ENCODE measurements at regions not wholly inside any gene's neighbourhood (a gene's known extent, or its start where the extent isn't known, plus 50 kb on each side); places are given as distances from the start of the nearest gene placed in this dataset.
"Not testable (repeated sequence)": the region's sequence is repeated elsewhere in the genome, so short reads cannot be mapped to it uniquely, and the experiment has no call there.

- Histone ChIP-seq H3K36me3 (ENCODE audit: control insufficient read depth, insufficient read depth, low read length) (no peaks in the 10 kb centered on the region), H3K9me3 (ENCODE audit: control insufficient read depth, low read length) (no peaks in the 10 kb centered on the region), H3K4me3 (ENCODE audit: extremely low read depth, insufficient read depth, low read length, poor library complexity, severe bottlenecking) (no peak overlapping the region), H3K27ac (ENCODE audit: low read depth, low read length, severe bottlenecking) (peak overlapping the region; percentile 93), H3K4me1 (ENCODE audit: control insufficient read depth, insufficient read depth, low read length, poor library complexity, severe bottlenecking) (peaks cover 23% of the 10 kb centered on the region)
- 100% methylated on average over 2 of the region's 3 CpGs; no CpG with 5 or more reads in 1 of the 2 experiments for WGBS, 2 experiments (ENCODE audit: insufficient coverage in 2 of 2)
Measured at GRCh38 chr5:125485771-125486170, 739.3 kb upstream of the ZNF608 start.

DNA sequence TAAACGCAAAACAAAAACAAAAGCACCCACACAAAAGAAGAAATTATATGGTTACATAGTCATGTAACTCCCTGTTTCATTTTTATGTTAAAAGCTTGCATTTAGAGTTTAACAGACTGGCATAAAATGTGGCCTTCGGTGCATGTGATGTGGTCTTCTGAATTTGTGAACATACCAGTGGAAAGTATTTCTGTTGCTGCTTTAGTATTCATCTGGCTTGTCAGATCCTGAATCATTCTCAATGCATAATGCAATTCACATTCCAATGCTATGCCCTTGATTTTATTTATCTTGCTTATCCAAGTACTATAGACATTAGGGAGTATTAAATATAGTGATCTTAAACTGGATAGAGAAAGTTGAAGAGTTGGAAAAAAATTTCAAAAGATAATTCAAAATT, 740.2 kb upstream of the ZNF608 start:
- Histone ChIP-seq H3K4me1 (ENCODE audit: control insufficient read depth, insufficient read depth, low read length, poor library complexity, severe bottlenecking) (peaks cover 23% of the 10 kb centered on the region), H3K4me3 (ENCODE audit: extremely low read depth, insufficient read depth, low read length, poor library complexity, severe bottlenecking) (no peak overlapping the region), H3K36me3 (ENCODE audit: control insufficient read depth, insufficient read depth, low read length) (no peaks in the 10 kb centered on the region), H3K9me3 (ENCODE audit: control insufficient read depth, low read length) (no peaks in the 10 kb centered on the region), H3K27ac (ENCODE audit: low read depth, low read length, severe bottlenecking) (peak overlapping the region; percentile 93)
- WGBS, 2 experiments (ENCODE audit: insufficient coverage in 2 of 2) = no CpG with 5 or more reads among the region's 2 CpGs

GRCh38 chr5:125487231-125487630, 740.8 kb upstream of the ZNF608 start:
- H3K9me3 ChIP-seq (ENCODE audit: control insufficient read depth, low read length) = no peaks in the 10 kb centered on the region
- H3K4me3 ChIP-seq (ENCODE audit: extremely low read depth, insufficient read depth, low read length, poor library complexity, severe bottlenecking) = no peak overlapping the region
- H3K4me1 ChIP-seq (ENCODE audit: control insufficient read depth, insufficient read depth, low read length, poor library complexity, severe bottlenecking) = peaks cover 23% of the 10 kb centered on the region
- H3K36me3 ChIP-seq (ENCODE audit: control insufficient read depth, insufficient read depth, low read length) = no peaks in the 10 kb centered on the region
- H3K27ac ChIP-seq (ENCODE audit: low read depth, low read length, severe bottlenecking) = peak overlapping the region; percentile 93
- 92 to 100% methylated on average over 1 to 2 of the region's 3 CpGs for WGBS, 2 experiments (ENCODE audit: insufficient coverage in 2 of 2)

GRCh38 chr5:125487652-125488051, 741.2 kb upstream of the ZNF608 start:
- not testable (repeated sequence) for H3K9me3 ChIP-seq (ENCODE audit: control insufficient read depth, low read length); H3K36me3 ChIP-seq (ENCODE audit: control insufficient read depth, insufficient read depth, low read length); H3K4me3 ChIP-seq (ENCODE audit: extremely low read depth, insufficient read depth, low read length, poor library complexity, severe bottlenecking); H3K27ac ChIP-seq (ENCODE audit: low read depth, low read length, severe bottlenecking)
- H3K4me1 ChIP-seq (ENCODE audit: control insufficient read depth, insufficient read depth, low read length, poor library complexity, severe bottlenecking) = peaks cover 23% of the 10 kb centered on the region
- no CpG with 5 or more reads among the region's 4 CpGs for WGBS, 2 experiments (ENCODE audit: insufficient coverage in 2 of 2)

- Histone ChIP-seq H3K27ac (ENCODE audit: low read depth, low read length, severe bottlenecking) (no peak overlapping the region), H3K4me3 (ENCODE audit: extremely low read depth, insufficient read depth, low read length, poor library complexity, severe bottlenecking) (no peak overlapping the region), H3K9me3 (ENCODE audit: control insufficient read depth, low read length) (peaks cover 4% of the 10 kb centered on the region), H3K36me3 (ENCODE audit: control insufficient read depth, insufficient read depth, low read length) (no peaks in the 10 kb centered on the region), H3K4me1 (ENCODE audit: control insufficient read depth, insufficient read depth, low read length, poor library complexity, severe bottlenecking) (peaks cover 19% of the 10 kb centered on the region)
- no CpG with 5 or more reads among the region's 2 CpGs for WGBS, 2 experiments (ENCODE audit: insufficient coverage in 2 of 2)
Measured at GRCh38 chr5:125489146-125489545, 742.7 kb upstream of the ZNF608 start.

DNA sequence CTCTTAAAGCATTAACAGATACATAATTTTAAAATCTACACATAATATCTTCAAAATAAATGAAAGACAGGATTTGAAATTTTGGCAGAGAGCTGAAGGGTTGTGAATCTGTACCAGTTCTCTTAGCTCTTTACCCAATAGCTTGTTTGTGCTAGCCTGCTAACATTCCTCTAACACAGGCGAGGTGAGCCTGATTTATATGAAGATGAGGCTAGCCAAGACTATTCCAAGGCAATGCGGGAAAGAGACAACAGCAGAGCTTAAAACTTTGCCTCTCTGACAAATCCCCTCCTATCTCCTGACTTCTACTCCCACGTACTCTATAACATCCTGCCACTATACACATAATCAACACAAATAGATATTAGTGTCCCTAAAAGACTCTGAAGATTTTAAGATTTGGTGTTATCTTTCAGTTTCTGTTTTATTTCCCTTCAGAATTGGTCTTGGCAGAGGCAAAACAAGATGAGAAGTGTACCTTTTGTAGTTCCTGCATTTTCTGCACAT, 745.6 kb upstream of the ZNF608 start:
- peaks cover 5% of the 10 kb centered on the region for H3K4me1 ChIP-seq (ENCODE audit: control insufficient read depth, insufficient read depth, low read length, poor library complexity, severe bottlenecking)
- H3K27ac ChIP-seq (ENCODE audit: low read depth, low read length, severe bottlenecking) = no peak overlapping the region
- 17% methylated on average over 1 of the region's 3 CpGs; no CpG with 5 or more reads in 1 of the 2 experiments for WGBS, 2 experiments (ENCODE audit: insufficient coverage in 2 of 2)
- H3K4me3 ChIP-seq (ENCODE audit: extremely low read depth, insufficient read depth, low read length, poor library complexity, severe bottlenecking) = no peak overlapping the region
- H3K36me3 ChIP-seq (ENCODE audit: control insufficient read depth, insufficient read depth, low read length) = no peaks in the 10 kb centered on the region
- H3K9me3 ChIP-seq (ENCODE audit: control insufficient read depth, low read length) = peaks cover 4% of the 10 kb centered on the region

GRCh38 chr5:125492977-125493376, 746.5 kb upstream of the ZNF608 start:
- Histone ChIP-seq H3K27ac (ENCODE audit: low read depth, low read length, severe bottlenecking) (no peak overlapping the region), H3K9me3 (ENCODE audit: control insufficient read depth, low read length) (peaks cover 4% of the 10 kb centered on the region), H3K36me3 (ENCODE audit: control insufficient read depth, insufficient read depth, low read length) (no peaks in the 10 kb centered on the region), H3K4me3 (ENCODE audit: extremely low read depth, insufficient read depth, low read length, poor library complexity, severe bottlenecking) (no peak overlapping the region), H3K4me1 (ENCODE audit: control insufficient read depth, insufficient read depth, low read length, poor library complexity, severe bottlenecking) (no peaks in the 10 kb centered on the region)
- WGBS, 2 experiments (ENCODE audit: insufficient coverage in 2 of 2) = 97 to 100% methylated on average over 1 to 2 of the region's 2 CpGs

- Histone ChIP-seq H3K4me1 (ENCODE audit: control insufficient read depth, insufficient read depth, low read length, poor library complexity, severe bottlenecking) (no peaks in the 10 kb centered on the region), H3K4me3 (ENCODE audit: extremely low read depth, insufficient read depth, low read length, poor library complexity, severe bottlenecking) (no peak overlapping the region), H3K36me3 (ENCODE audit: control insufficient read depth, insufficient read depth, low read length) (no peaks in the 10 kb centered on the region), H3K27ac (ENCODE audit: low read depth, low read length, severe bottlenecking) (no peak overlapping the region), H3K9me3 (ENCODE audit: control insufficient read depth, low read length) (peaks cover 4% of the 10 kb centered on the region)
Measured at GRCh38 chr5:125496393-125496792, 750.0 kb upstream of the ZNF608 start.

- H3K9me3 ChIP-seq (ENCODE audit: control insufficient read depth, low read length) = peaks cover 4% of the 10 kb centered on the region
- no peaks in the 10 kb centered on the region for H3K36me3 ChIP-seq (ENCODE audit: control insufficient read depth, insufficient read depth, low read length)
- no peaks in the 10 kb centered on the region for H3K4me1 ChIP-seq (ENCODE audit: control insufficient read depth, insufficient read depth, low read length, poor library complexity, severe bottlenecking)
- no peak overlapping the region for H3K4me3 ChIP-seq (ENCODE audit: extremely low read depth, insufficient read depth, low read length, poor library complexity, severe bottlenecking)
- WGBS, 2 experiments (ENCODE audit: insufficient coverage in 2 of 2) = no CpG with 5 or more reads among the region's 2 CpGs
- H3K27ac ChIP-seq (ENCODE audit: low read depth, low read length, severe bottlenecking) = no peak overlapping the region
Measured at GRCh38 chr5:125497651-125498050, 751.2 kb upstream of the ZNF608 start.

- H3K27ac ChIP-seq (ENCODE audit: low read depth, low read length, severe bottlenecking) = no peak overlapping the region
- H3K9me3 ChIP-seq (ENCODE audit: control insufficient read depth, low read length) = no peaks in the 10 kb centered on the region
- H3K36me3 ChIP-seq (ENCODE audit: control insufficient read depth, insufficient read depth, low read length) = no peaks in the 10 kb centered on the region
- no peak overlapping the region for H3K4me3 ChIP-seq (ENCODE audit: extremely low read depth, insufficient read depth, low read length, poor library complexity, severe bottlenecking)
- WGBS, 2 experiments (ENCODE audit: insufficient coverage in 2 of 2) = 86% methylated on average over 1 of the region's 2 CpGs; no CpG with 5 or more reads in 1 of the 2 experiments
- no peaks in the 10 kb centered on the region for H3K4me1 ChIP-seq (ENCODE audit: control insufficient read depth, insufficient read depth, low read length, poor library complexity, severe bottlenecking)
Measured at GRCh38 chr5:125499636-125500332, 753.3 kb upstream of the ZNF608 start.

GRCh38 chr5:125501396-125501795, 755.0 kb upstream of the ZNF608 start:
- Histone ChIP-seq H3K36me3 (ENCODE audit: control insufficient read depth, insufficient read depth, low read length) (no peaks in the 10 kb centered on the region), H3K4me3 (ENCODE audit: extremely low read depth, insufficient read depth, low read length, poor library complexity, severe bottlenecking) (no peak overlapping the region), H3K9me3 (ENCODE audit: control insufficient read depth, low read length) (no peaks in the 10 kb centered on the region), H3K27ac (ENCODE audit: low read depth, low read length, severe bottlenecking) (no peak overlapping the region), H3K4me1 (ENCODE audit: control insufficient read depth, insufficient read depth, low read length, poor library complexity, severe bottlenecking) (no peaks in the 10 kb centered on the region)
- WGBS, 2 experiments (ENCODE audit: insufficient coverage in 2 of 2) = 62 to 79% methylated on average over 2 of the region's 2 CpGs

All from mesodermal cell (in vitro differentiated cells).